ENCODE measurements at regions not wholly inside any gene's neighbourhood (a gene's known extent, or its start where the extent isn't known, plus 50 kb on each side); places are given as distances from the start of the nearest gene placed in this dataset.

GRCh38 chr20:22974354-22974753 lies 60.8 kb upstream of the SSTR4 start:
- H3K27ac Mint-ChIP-seq: no peak overlapping the region
- no peaks in the 10 kb centered on the region for H3K4me1 Mint-ChIP-seq
- no peak for DNase-seq
- no peaks in the 10 kb centered on the region for H3K36me3 Mint-ChIP-seq
- H3K9me3 Mint-ChIP-seq: peaks cover 0 to 1% (median 0%) of the 10 kb centered on the region in 7 donors
- no peak overlapping the region for H3K4me3 Mint-ChIP-seq
- no peak for ATAC-seq (ENCODE audit: low read depth in 2 of 2)
- H3K27me3 Mint-ChIP-seq: no peaks in the 10 kb centered on the region

GRCh38 chr20:22977047-22977785 lies 57.9 kb upstream of the SSTR4 start:
- ATAC-seq (ENCODE audit: low read depth in 2 of 2) (no peak), DNase-seq (no peak)
- H3K27ac Mint-ChIP-seq: no peak overlapping the region

GRCh38 chr20:22984008-22984407 lies 51.1 kb upstream of the SSTR4 start:
- Mint-ChIP-seq H3K4me3 (no peak overlapping the region), H3K4me1 (peaks cover 0 to 6% (median 0%) of the 10 kb centered on the region in 3 donors), H3K9me3 (peaks cover 0 to 7% (median 6%) of the 10 kb centered on the region in 7 donors), H3K27me3 (peaks cover 0 to 7% (median 4%) of the 10 kb centered on the region in 3 donors), H3K36me3 (peaks cover 0 to 8% of the 10 kb centered on the region in 2 donors), H3K27ac (no peak overlapping the region)
- DNase-seq (no peak), ATAC-seq (ENCODE audit: low read depth in 2 of 2) (no peak)

More at GRCh38 chr20:22977047-22977785, 57.9 kb upstream of the SSTR4 start:
- H3K9me3 Mint-ChIP-seq: peaks cover 0 to 7% (median 4%) of the 10 kb centered on the region in 7 donors
- H3K4me1 Mint-ChIP-seq: no peaks in the 10 kb centered on the region
- no peak overlapping the region for H3K4me3 Mint-ChIP-seq
- H3K36me3 Mint-ChIP-seq: peaks cover 0 to 8% of the 10 kb centered on the region in 2 donors
- H3K27me3 Mint-ChIP-seq: peaks cover 0 to 4% (median 0%) of the 10 kb centered on the region in 3 donors

- Mint-ChIP-seq H3K27ac (no peak overlapping the region), H3K9me3 (peaks cover 2 to 7% (median 6%) of the 10 kb centered on the region in 7 donors), H3K36me3 (peaks cover 0 to 8% of the 10 kb centered on the region in 2 donors), H3K4me3 (no peak overlapping the region), H3K4me1 (peaks cover 0 to 6% (median 0%) of the 10 kb centered on the region in 3 donors), H3K27me3 (peaks cover 0 to 7% (median 4%) of the 10 kb centered on the region in 3 donors)
- no peak for ATAC-seq (ENCODE audit: low read depth in 2 of 2)
- DNase-seq: no peak
These were observed 50.5 kb upstream of the SSTR4 start for GRCh38 chr20:22984606-22985005.

- Mint-ChIP-seq H3K4me1 (peaks cover 0 to 6% (median 0%) of the 10 kb centered on the region in 3 donors), H3K36me3 (peaks cover 0 to 6% of the 10 kb centered on the region in 2 donors), H3K27me3 (peaks cover 0 to 7% (median 4%) of the 10 kb centered on the region in 3 donors), H3K27ac (no peak overlapping the region), H3K4me3 (no peak overlapping the region), H3K9me3 (peaks cover 2 to 6% (median 4%) of the 10 kb centered on the region in 7 donors)
- DNase-seq: no peak
- no peak for ATAC-seq (ENCODE audit: low read depth in 2 of 2)
These were observed 49.8 kb upstream of the SSTR4 start for GRCh38 chr20:22985239-22985778.
